ENCODE measurements at regions not wholly inside any gene's neighbourhood (a gene's known extent, or its start where the extent isn't known, plus 50 kb on each side); places are given as distances from the start of the nearest gene placed in this dataset.

DNA sequence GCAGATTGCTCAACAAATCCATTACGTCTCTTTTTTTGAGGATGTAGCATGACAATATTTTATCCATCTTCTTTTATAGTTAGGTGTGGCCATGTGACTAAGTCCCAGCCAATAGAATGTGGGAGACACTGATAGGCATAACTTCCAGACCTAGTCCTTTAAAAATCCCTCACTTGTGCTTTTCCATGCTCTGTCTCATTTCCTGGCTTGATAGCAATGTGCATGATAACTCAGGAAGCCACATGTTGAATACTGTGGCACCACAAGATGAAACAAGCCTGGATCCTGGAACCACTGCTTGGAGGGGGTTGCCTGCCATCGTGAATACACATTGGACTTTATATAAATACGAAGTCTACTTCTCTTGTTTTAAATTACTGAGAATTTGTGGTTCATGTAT lies 184.0 kb upstream of the NEIL3 start:
- TF ChIP-seq, protein P1, sequence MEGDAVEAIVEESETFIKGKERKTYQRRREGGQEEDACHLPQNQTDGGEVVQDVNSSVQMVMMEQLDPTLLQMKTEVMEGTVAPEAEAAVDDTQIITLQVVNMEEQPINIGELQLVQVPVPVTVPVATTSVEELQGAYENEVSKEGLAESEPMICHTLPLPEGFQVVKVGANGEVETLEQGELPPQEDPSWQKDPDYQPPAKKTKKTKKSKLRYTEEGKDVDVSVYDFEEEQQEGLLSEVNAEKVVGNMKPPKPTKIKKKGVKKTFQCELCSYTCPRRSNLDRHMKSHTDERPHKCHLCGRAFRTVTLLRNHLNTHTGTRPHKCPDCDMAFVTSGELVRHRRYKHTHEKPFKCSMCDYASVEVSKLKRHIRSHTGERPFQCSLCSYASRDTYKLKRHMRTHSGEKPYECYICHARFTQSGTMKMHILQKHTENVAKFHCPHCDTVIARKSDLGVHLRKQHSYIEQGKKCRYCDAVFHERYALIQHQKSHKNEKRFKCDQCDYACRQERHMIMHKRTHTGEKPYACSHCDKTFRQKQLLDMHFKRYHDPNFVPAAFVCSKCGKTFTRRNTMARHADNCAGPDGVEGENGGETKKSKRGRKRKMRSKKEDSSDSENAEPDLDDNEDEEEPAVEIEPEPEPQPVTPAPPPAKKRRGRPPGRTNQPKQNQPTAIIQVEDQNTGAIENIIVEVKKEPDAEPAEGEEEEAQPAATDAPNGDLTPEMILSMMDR (IDR thresholded peaks at IDR 0.05; ENCODE audit: low read depth, low read length): no peak
- no peak for TF ChIP-seq POLR2A (IDR thresholded peaks at IDR 0.05; ENCODE audit: extremely low read depth, insufficient read length)

All from NB4 (cell line).